Type B pancreatic cell (in vitro differentiated cells): ENCODE measurements at regions not wholly inside any gene's neighbourhood (a gene's known extent, or its start where the extent isn't known, plus 50 kb on each side); places are given as distances from the start of the nearest gene placed in this dataset.
"Not testable (repeated sequence)": the region's sequence is repeated elsewhere in the genome, so short reads cannot be mapped to it uniquely, and the experiment has no call there.

Experiments used
- DNase-seq: peaks from one replicate; pipeline ENCODE4 v3.0.0; 2021; ENCODE audit warnings: mixed read lengths; ENCODE audit not compliant: unreplicated experiment; ENCODE audit errors: extremely low spot score
- H3K27ac Mint-ChIP-seq: 2 replicates; pipeline ENCODE4 v1.8.0; 2021; ENCODE audit warnings: mild to moderate bottlenecking, mixed read lengths
- H3K27me3 Mint-ChIP-seq: 2 replicates; pipeline ENCODE4 v1.8.0; 2021; ENCODE audit warnings: mixed read lengths
- H3K36me3 Mint-ChIP-seq: 2 replicates; pipeline ENCODE4 v1.8.0; 2021; ENCODE audit warnings: mixed read lengths
- H3K4me1 Mint-ChIP-seq: one replicate; pipeline ENCODE4 v1.8.0; 2021; ENCODE audit warnings: mixed read lengths; ENCODE audit not compliant: unreplicated experiment
- H3K4me3 Mint-ChIP-seq: 2 replicates; pipeline ENCODE4 v1.8.0; 2021; ENCODE audit warnings: mild to moderate bottlenecking, mixed read lengths
- H3K9me3 Mint-ChIP-seq: 2 replicates; pipeline ENCODE4 v1.8.0; 2021; ENCODE audit warnings: mixed read lengths
- TF ChIP-seq, protein P1 (sequence below): fragments of 200-600 bp; sonication (generic); conservative IDR thresholded peaks from 2 replicates; pipeline ENCODE4 v1.5.0; 2021; ENCODE audit warnings: antibody characterized with exemption, mild to moderate bottlenecking

DNA sequence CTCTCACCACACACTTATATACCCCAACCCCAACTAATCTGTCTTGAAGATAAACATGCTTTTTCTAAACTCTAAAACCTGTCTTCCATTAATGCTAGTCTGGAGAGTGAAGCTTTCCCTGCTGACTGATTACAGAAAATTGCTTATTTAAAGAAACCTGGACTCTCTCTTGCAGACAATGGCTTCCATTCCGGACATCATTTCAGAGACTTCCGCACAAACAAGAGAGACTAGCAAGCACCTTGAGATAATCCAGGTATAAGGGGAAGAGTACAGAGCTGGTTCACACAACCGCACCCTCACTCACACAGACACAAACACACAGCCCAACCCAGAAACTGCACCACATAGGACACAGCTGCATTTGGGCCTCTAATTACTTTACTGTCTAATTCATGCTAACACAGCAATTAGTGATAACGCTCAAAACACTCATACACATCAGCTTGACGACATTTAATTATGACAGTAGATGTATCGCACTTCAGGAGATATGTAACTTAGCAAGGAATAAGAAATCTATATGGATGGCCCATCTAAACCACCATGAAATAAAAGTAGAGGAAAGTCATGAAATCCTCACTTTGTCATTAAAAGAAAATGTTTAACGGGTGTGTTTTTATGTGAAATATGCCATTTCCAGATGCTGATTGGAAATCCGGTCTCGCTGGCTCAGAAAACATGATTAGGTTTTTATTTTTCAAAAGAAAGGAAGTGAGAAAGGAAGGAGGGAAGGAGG is 138.1 kb upstream of the JARID2 start:
- H3K36me3 Mint-ChIP-seq, result no peaks in the 10 kb centered on the region
- H3K4me3 Mint-ChIP-seq, result no peak overlapping the region
- H3K9me3 Mint-ChIP-seq, result peaks cover 10% of the 10 kb centered on the region
- TF ChIP-seq, protein P1, sequence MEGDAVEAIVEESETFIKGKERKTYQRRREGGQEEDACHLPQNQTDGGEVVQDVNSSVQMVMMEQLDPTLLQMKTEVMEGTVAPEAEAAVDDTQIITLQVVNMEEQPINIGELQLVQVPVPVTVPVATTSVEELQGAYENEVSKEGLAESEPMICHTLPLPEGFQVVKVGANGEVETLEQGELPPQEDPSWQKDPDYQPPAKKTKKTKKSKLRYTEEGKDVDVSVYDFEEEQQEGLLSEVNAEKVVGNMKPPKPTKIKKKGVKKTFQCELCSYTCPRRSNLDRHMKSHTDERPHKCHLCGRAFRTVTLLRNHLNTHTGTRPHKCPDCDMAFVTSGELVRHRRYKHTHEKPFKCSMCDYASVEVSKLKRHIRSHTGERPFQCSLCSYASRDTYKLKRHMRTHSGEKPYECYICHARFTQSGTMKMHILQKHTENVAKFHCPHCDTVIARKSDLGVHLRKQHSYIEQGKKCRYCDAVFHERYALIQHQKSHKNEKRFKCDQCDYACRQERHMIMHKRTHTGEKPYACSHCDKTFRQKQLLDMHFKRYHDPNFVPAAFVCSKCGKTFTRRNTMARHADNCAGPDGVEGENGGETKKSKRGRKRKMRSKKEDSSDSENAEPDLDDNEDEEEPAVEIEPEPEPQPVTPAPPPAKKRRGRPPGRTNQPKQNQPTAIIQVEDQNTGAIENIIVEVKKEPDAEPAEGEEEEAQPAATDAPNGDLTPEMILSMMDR, result no peak
- H3K27me3 Mint-ChIP-seq, result no peaks in the 10 kb centered on the region
- H3K4me1 Mint-ChIP-seq, result peaks cover 24% of the 10 kb centered on the region
- no peak for DNase-seq
- peak overlapping the region; percentile 5 for H3K27ac Mint-ChIP-seq

GRCh38 chr6:15108383-15108715 is 137.5 kb upstream of the JARID2 start:
- Mint-ChIP-seq H3K36me3 (no peaks in the 10 kb centered on the region), H3K9me3 (peaks cover 10% of the 10 kb centered on the region), H3K27ac (no peak overlapping the region), H3K4me1 (peaks cover 24% of the 10 kb centered on the region), H3K4me3 (no peak overlapping the region), H3K27me3 (no peaks in the 10 kb centered on the region)
- TF ChIP-seq, protein P1, result no peak
- DNase-seq, result no peak

DNA sequence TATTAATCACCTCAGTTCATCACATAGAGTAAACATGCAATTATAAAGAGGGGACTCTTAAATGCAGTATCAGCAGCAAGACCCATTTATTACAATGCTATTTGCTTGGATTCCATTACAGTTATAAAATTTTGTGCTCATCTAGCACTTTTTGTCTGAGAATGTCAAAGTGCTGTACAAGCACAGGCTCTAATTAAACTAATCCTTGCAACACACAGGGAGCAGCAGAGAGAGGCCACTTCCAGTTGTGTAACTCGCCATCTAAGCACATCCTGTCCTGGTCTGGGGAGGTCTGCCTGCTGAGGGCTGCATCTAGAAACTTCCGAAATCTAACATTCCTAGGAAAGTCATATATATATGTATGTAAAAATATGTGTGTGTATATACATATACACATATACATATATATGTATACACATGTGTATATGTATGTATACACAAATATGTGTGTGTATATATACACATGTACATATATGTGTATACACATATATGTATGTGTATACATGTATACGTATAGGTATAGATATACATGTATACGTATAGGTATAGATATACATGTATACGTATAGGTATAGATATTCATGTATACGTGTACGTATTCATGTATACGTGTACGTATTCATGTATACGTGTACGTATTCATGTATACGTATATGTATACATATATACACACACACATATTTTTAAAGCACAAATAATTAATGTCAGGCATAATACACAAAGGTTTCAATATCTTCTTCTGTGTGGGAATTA is 136.4 kb upstream of the JARID2 start:
- Mint-ChIP-seq H3K4me1 (peaks cover 24% of the 10 kb centered on the region), H3K4me3 (no peak overlapping the region), H3K27ac (no peak overlapping the region), H3K9me3 (peaks cover 10% of the 10 kb centered on the region), H3K27me3 (no peaks in the 10 kb centered on the region), H3K36me3 (no peaks in the 10 kb centered on the region)
- no peak for DNase-seq
- TF ChIP-seq, protein P1, result no peak

DNA sequence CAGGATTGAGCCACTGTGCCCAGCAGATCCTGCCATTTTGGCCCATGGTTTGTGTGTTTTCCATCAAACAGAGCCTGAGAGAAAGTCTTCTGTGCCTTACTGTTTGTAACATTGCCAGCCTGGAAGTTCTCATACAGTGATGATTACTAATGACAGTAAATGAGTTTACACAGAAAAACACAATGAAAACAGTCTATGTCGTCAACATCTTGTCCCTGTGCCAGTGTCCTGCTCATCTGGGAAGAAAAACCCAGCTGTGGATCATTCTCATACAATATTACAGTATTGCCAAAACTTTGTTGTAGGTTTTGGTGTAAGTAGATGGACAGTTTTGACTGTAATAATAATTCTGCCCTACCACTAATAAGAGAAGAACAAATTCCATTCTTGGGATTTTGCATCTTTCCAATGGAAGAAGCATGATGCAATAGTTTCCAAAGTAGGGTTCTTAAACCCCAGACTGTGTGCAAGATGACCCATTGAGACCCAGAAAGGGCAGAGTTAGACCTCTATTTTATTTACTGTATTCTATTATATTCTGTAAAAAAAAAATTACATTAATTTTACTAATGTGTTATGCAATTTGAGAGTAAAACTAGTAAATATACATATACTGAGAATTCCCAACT is 135.0 kb upstream of the JARID2 start:
- TF ChIP-seq, protein P1, result no peak
- no peaks in the 10 kb centered on the region for H3K36me3 Mint-ChIP-seq
- no peak overlapping the region for H3K4me3 Mint-ChIP-seq
- no peaks in the 10 kb centered on the region for H3K27me3 Mint-ChIP-seq
- H3K9me3 Mint-ChIP-seq, result peaks cover 5% of the 10 kb centered on the region
- DNase-seq, result no peak
- peaks cover 24% of the 10 kb centered on the region for H3K4me1 Mint-ChIP-seq
- no peak overlapping the region for H3K27ac Mint-ChIP-seq

GRCh38 chr6:15111576-15111975 is 134.3 kb upstream of the JARID2 start:
- not testable (repeated sequence) for H3K9me3 Mint-ChIP-seq, H3K27ac Mint-ChIP-seq, H3K27me3 Mint-ChIP-seq, H3K4me3 Mint-ChIP-seq, H3K36me3 Mint-ChIP-seq, DNase-seq
- peaks cover 22% of the 10 kb centered on the region for H3K4me1 Mint-ChIP-seq

DNA sequence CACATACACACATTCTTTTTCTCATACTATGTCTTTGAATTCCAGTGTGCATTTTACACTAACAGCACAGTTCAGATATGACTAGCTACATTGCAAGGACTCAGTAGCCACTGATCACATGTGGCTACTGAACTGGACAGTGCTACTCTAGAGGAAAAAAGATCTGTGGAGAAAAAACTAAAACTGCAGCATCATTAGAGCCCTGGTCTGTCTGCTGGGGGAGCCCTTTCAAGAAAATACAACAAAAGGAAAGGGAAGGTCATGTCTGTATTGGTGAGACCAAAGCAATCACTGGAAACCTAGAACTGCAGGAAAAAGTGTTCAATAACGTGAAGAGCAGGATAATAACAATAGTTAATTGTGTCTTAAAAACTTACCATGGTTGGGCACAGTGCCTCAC is 132.3 kb upstream of the JARID2 start:
- peaks cover 4% of the 10 kb centered on the region for H3K4me1 Mint-ChIP-seq
- TF ChIP-seq, protein P1, result no peak
- no peaks in the 10 kb centered on the region for H3K36me3 Mint-ChIP-seq
- H3K27ac Mint-ChIP-seq, result no peak overlapping the region
- H3K27me3 Mint-ChIP-seq, result no peaks in the 10 kb centered on the region
- no peak for DNase-seq
- H3K4me3 Mint-ChIP-seq, result no peak overlapping the region
- no peaks in the 10 kb centered on the region for H3K9me3 Mint-ChIP-seq
